ENCODE measurements at regions not wholly inside any gene's neighbourhood (a gene's known extent, or its start where the extent isn't known, plus 50 kb on each side); places are given as distances from the start of the nearest gene placed in this dataset.

DNA sequence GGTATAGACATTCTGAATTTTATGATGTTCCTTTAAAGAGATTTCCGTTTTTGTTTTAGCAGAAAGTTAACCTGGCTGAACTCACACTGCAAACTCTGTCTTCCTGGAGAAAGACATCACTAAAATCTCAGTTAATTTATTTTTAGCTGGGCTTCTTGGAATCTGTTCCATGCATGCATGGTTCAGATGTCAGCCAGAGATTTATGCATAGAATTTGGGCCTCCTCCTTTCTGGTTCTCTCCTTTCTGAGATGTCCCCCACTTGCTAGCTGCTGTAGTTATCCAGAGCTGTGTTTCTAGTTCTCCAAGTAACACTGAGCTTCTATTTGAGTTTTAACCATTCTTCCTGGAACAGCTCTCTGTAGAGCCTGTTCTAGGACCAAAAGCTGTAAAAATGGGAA, 77.3 kb upstream of the TANC2 start:
- no peaks in the 10 kb centered on the region for H3K36me3 ChIP-seq (ENCODE audit: control insufficient read depth in 4 of 4, insufficient read depth in 3 of 4, low read depth in 1 of 4, low read length in 3 of 4)
- peaks cover 0 to 2% (median 0%) of the 10 kb centered on the region in 4 donors for H3K4me1 ChIP-seq (ENCODE audit: control insufficient read depth in 4 of 4, insufficient read depth in 4 of 4, low read length in 3 of 4)
- H3K27me3 ChIP-seq (ENCODE audit: control insufficient read depth in 4 of 4, insufficient read depth in 4 of 4, low read length in 3 of 4), result peaks cover 0 to 3% (median 1%) of the 10 kb centered on the region in 4 donors
- no peak for DNase-seq (ENCODE audit: low spot score)
- no peak overlapping the region for H3K4me3 ChIP-seq (ENCODE audit: low read depth in 1 of 3, low read length in 3 of 3)
- no peak overlapping the region for H3K9ac ChIP-seq (ENCODE audit: low read depth in 1 of 2, low read length in 2 of 2)
- TF ChIP-seq NR2F2 (IDR thresholded peaks at IDR 0.05) (no peak), FOXA1 (IDR thresholded peaks at IDR 0.05) (no peak), EGR1 (IDR thresholded peaks at IDR 0.05; ENCODE audit: low read depth in 2 of 2) (no peak), JUND (IDR thresholded peaks at IDR 0.05) (no peak)
- TF ChIP-seq, protein P1, sequence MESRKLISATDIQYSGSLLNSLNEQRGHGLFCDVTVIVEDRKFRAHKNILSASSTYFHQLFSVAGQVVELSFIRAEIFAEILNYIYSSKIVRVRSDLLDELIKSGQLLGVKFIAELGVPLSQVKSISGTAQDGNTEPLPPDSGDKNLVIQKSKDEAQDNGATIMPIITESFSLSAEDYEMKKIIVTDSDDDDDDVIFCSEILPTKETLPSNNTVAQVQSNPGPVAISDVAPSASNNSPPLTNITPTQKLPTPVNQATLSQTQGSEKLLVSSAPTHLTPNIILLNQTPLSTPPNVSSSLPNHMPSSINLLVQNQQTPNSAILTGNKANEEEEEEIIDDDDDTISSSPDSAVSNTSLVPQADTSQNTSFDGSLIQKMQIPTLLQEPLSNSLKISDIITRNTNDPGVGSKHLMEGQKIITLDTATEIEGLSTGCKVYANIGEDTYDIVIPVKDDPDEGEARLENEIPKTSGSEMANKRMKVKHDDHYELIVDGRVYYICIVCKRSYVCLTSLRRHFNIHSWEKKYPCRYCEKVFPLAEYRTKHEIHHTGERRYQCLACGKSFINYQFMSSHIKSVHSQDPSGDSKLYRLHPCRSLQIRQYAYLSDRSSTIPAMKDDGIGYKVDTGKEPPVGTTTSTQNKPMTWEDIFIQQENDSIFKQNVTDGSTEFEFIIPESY (IDR thresholded peaks at IDR 0.05), result no peak
- WGBS, result 69% methylated on average over 1 of the region's 1 CpG
- no peaks in the 10 kb centered on the region for H3K9me3 ChIP-seq (ENCODE audit: control insufficient read depth in 4 of 4, low read length in 3 of 4)
- H3K27ac ChIP-seq (ENCODE audit: low read depth in 1 of 2, low read length in 2 of 2), result no peak overlapping the region

- Histone ChIP-seq H3K9me3 (ENCODE audit: control insufficient read depth in 4 of 4, low read length in 3 of 4) (no peaks in the 10 kb centered on the region), H3K27me3 (ENCODE audit: control insufficient read depth in 4 of 4, insufficient read depth in 4 of 4, low read length in 3 of 4) (peaks cover 0 to 3% (median 1%) of the 10 kb centered on the region in 4 donors)
- DNase-seq (ENCODE audit: low spot score), result no peak
Measured at GRCh38 chr17:62888148-62888547, 77.9 kb upstream of the TANC2 start.

More at GRCh38 chr17:62888148-62888547, 77.9 kb upstream of the TANC2 start:
- TF ChIP-seq HNF4G (IDR thresholded peaks at IDR 0.05) (no peak), TAF1 (conservative IDR thresholded peaks at IDR 0.05) (no peak), MAX (IDR thresholded peaks at IDR 0.05) (no peak), CTCF (IDR thresholded peaks at IDR 0.05; ENCODE audit: low read depth, low read length, missing input control) (no peak), JUND (IDR thresholded peaks at IDR 0.05) (no peak), FOXA1 (IDR thresholded peaks at IDR 0.05) (no peak), NR2F2 (IDR thresholded peaks at IDR 0.05) (no peak), EGR1 (IDR thresholded peaks at IDR 0.05; ENCODE audit: low read depth in 2 of 2) (no peak), GABPA (IDR thresholded peaks at IDR 0.05 in 1 of 2, conservative IDR thresholded peaks at IDR 0.05 in 1 of 2) (no peak), YY1 (IDR thresholded peaks at IDR 0.05) (no peak), SP1 (IDR thresholded peaks at IDR 0.05) (no peak), REST (IDR thresholded peaks at IDR 0.05) (no peak), HNF4A (conservative IDR thresholded peaks at IDR 0.05) (no peak), RAD21 (IDR thresholded peaks at IDR 0.05) (no peak), FOXA2 (IDR thresholded peaks at IDR 0.05) (no peak), RXRA (IDR thresholded peaks at IDR 0.05) (no peak)
- TF ChIP-seq, protein P1 (IDR thresholded peaks at IDR 0.05), result no peak
- TF ChIP-seq, protein P2, sequence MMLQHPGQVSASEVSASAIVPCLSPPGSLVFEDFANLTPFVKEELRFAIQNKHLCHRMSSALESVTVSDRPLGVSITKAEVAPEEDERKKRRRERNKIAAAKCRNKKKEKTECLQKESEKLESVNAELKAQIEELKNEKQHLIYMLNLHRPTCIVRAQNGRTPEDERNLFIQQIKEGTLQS (IDR thresholded peaks at IDR 0.05), result no peak
- Histone ChIP-seq H3K4me3 (ENCODE audit: low read depth in 1 of 3, low read length in 3 of 3) (no peak overlapping the region), H3K36me3 (ENCODE audit: control insufficient read depth in 4 of 4, insufficient read depth in 3 of 4, low read depth in 1 of 4, low read length in 3 of 4) (no peaks in the 10 kb centered on the region), H3K4me1 (ENCODE audit: control insufficient read depth in 4 of 4, insufficient read depth in 4 of 4, low read length in 3 of 4) (no peaks in the 10 kb centered on the region), H3K9ac (ENCODE audit: low read depth in 1 of 2, low read length in 2 of 2) (no peak overlapping the region), H3K27ac (ENCODE audit: low read depth in 1 of 2, low read length in 2 of 2) (no peak overlapping the region)
